AG09319 (cell line): ENCODE measurements at regions not wholly inside any gene's neighbourhood (a gene's known extent, or its start where the extent isn't known, plus 50 kb on each side); places are given as distances from the start of the nearest gene placed in this dataset.
"Not testable (repeated sequence)": the region's sequence is repeated elsewhere in the genome, so short reads cannot be mapped to it uniquely, and the experiment has no call there.

ENCODE experiments used
- DNase-seq: peaks from one replicate; pipeline ENCODE4 v3.0.0-alpha.2; 2010; ENCODE audit warnings: low read depth; ENCODE audit errors: extremely low read depth
- TF ChIP-seq, protein P1 (sequence below): IDR thresholded peaks from 2 replicates; pipeline ENCODE4 v1.5.1; 2011; ENCODE audit warnings: low read depth, mild to moderate bottlenecking, inconsistent platforms, low read length, moderate library complexity

DNA sequence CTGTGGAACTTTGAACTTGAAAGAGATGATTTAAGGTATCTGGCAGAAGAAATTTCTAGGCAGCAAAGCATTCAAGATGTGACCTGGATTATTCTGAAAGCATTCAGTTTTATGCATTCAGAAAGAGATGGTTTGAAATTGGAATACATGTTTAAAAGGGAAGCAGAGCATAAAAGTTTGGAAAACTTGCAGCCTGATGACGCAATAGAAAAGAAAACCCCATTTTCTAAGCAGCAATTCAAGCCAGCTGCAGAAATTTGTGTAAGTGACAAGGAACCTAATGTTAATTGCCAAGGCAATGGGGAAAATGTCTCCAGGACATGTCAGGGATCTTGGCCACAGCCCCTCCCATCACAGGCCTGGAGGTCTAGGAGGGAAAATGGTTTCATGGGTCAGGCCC, 354.0 kb downstream of the ZNF326 start:
- DNase-seq = no peak
- TF ChIP-seq, protein P1, sequence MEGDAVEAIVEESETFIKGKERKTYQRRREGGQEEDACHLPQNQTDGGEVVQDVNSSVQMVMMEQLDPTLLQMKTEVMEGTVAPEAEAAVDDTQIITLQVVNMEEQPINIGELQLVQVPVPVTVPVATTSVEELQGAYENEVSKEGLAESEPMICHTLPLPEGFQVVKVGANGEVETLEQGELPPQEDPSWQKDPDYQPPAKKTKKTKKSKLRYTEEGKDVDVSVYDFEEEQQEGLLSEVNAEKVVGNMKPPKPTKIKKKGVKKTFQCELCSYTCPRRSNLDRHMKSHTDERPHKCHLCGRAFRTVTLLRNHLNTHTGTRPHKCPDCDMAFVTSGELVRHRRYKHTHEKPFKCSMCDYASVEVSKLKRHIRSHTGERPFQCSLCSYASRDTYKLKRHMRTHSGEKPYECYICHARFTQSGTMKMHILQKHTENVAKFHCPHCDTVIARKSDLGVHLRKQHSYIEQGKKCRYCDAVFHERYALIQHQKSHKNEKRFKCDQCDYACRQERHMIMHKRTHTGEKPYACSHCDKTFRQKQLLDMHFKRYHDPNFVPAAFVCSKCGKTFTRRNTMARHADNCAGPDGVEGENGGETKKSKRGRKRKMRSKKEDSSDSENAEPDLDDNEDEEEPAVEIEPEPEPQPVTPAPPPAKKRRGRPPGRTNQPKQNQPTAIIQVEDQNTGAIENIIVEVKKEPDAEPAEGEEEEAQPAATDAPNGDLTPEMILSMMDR = no peak

DNA sequence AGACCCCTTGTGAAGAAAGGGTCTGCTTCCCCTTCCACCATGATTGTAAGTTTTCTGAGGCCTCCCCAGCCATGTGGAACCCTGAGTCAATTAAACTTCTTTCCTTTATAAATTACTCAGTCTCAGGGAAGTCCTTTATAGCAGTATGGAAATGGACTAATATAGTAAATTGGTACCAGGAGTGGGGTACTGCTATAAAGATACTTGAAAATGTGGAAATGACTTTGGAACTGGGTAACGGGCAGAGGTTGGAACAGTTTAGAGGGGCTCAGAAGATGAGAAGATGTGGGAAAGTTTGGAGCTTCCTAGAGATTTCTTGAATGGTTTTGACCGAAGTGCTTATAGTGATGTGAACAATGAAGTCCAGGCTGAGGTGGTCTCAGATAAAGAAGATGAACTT, 353.5 kb downstream of the ZNF326 start:
- not testable (repeated sequence) for DNase-seq

DNA sequence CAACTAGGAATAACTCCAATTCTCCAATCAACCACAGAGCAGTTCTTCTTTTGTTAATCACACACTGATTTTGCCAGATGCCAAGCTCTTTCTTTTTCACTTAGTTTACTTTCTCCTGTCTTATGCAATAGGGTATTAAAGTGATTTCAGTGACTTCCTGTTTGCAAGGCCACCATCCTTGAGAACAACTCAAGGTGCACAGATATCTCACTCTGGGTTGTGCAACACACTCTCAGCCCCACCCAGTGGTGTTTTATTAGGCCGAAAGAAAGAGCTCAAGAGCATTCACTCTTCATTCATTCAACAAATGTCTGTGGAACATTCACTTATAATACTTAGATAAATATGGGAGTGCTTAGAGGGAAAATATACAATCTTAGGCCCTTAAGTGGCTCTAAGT, 352.5 kb downstream of the ZNF326 start:
- TF ChIP-seq, protein P1 = no peak
- no peak for DNase-seq

DNA sequence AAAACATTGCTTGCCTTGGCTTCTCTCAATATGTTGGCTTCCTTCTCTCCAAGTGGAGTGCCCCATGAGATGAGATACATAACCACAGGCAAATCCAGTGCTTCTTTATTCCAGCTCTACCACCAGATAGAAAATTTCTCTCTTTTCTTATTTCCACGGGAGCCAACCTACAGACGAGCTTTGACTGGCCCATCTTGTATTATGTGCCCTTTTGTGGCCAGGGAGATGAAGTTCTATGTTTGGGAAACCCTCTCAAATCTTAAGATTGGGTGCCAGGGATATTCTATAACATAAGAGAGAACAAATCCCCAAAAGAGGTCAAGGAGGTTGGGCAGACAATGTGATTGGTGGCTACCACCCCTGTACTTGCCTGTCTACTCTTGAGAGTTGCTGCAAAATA, 351.8 kb downstream of the ZNF326 start:
- TF ChIP-seq, protein P1 = no peak
- DNase-seq = no peak

DNA sequence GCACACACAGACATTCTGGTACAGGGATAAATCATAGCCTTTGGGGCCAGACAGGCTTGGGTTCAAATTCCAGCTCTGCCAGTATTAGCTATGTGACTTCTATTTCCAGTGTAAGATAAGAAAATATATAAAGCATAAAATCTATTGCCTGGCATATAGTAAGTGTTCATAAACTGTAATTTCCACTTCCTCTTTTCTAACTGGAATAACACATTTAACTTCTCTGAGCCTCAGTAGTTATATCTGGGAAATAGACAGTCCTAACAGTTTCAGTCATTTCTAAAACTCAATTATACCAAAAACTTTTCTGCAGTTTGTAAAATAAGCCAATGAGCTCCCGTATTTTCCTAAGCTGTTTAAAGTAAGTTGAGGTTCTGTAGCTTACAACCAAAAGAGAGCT, 351.4 kb downstream of the ZNF326 start:
- no peak for DNase-seq
- TF ChIP-seq, protein P1 = no peak

DNA sequence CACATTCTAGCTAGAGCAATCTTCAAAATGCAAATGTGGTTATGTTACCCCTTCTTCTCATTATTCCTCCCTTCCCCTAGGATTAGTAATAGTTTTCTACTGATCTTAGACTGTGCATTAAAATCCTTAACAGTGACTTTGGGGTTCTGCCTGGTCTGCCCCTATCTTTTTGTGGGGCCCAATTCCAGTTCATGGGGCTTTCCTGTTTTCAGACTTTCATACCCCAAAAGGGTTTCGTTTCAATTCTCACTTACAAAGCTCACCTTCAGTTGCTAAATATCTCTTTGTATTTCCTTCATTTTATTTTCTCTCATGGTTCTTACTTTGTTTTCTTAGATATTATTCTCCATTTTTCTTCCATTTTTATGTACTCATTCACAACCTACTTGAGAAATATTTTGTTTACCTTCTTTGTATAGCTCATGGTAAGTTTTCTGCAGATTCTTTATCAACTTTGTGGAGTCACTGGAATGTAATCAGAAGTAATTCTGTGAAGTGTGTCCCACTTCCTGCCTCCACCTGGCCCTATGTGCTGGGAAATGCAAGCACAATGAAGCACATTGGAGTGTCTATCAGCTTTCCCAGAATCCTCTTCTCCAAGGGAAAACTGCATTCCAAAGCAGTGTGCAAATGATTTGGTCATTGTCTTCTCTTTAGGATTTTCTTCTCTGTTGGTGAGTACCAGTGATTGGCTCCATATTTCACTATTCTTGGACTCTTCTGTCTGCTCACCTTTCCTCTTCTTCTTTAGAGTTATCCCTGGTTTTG, 350.2 kb downstream of the ZNF326 start:
- TF ChIP-seq, protein P1 = no peak
- no peak for DNase-seq

DNA sequence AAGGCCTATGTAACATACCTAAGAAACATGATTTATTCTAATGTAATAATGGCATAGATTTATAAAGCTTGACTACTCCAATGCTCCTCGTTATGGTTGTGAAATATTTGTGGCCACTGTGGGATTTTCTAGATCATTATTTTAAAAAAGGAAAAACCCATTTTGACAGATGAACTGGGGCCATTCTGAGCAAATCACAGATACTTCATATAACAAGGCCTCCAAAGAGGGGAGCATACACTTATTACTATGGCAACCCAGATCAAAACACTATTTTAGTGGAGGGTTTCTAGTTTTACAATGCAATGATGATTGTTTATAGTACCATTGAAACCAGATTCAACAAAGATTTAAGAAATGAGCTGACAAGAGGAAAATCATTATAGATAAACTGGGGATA, 346.6 kb downstream of the ZNF326 start:
- no peak for DNase-seq
- TF ChIP-seq, protein P1 = no peak

DNA sequence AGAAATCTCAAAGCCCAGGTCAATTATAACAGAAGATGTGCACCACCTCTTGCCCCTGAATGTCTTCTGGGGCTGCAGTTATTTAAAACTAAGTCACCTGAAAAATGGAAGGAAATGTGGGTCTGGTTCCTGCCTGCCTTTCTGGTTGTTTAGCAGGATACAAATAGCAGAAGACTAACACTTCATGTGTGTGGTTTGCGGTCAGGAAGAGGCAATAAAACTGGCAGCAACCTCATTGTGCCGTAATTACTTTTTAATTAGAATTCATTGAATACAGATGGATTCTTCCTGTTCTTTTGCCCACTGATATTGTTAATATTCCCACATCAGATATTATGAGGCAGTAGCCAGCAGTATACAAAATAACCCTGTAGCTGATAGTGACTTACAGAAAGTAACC, 345.7 kb downstream of the ZNF326 start:
- DNase-seq = no peak
- TF ChIP-seq, protein P1 = no peak
